ENCODE measurements at regions not wholly inside any gene's neighbourhood (a gene's known extent, or its start where the extent isn't known, plus 50 kb on each side); places are given as distances from the start of the nearest gene placed in this dataset.

GRCh38 chr1:230010603-230011332 lies 56.3 kb upstream of the GALNT2 start:
- no peak for DNase-seq

- no peak for DNase-seq
These were observed 55.5 kb upstream of the GALNT2 start for GRCh38 chr1:230011333-230012092.

- DNase-seq = no peak
These were observed 55.0 kb upstream of the GALNT2 start for GRCh38 chr1:230012093-230012393.

GRCh38 chr1:230012741-230013140 lies 54.3 kb upstream of the GALNT2 start:
- DNase-seq = no peak

GRCh38 chr1:230016159-230016558 lies 50.9 kb upstream of the GALNT2 start:
- DNase-seq = no peak

All from activated CD4-positive, alpha-beta T cell treated with anti-CD3 and anti-CD28 coated beads for 48 hours (primary cell).